22Rv1 (cell line): ENCODE measurements at regions not wholly inside any gene's neighbourhood (a gene's known extent, or its start where the extent isn't known, plus 50 kb on each side); places are given as distances from the start of the nearest gene placed in this dataset.

Experiments used
- H3K27ac ChIP-seq: fragments of 450-650 bp; 2 replicates; pipeline ENCODE4 v1.5.1; 2017
- ZFX ChIP-seq: fragments of 450-650 bp; IDR thresholded peaks from 2 replicates; pipeline ENCODE4 v1.6.1; 2017; ENCODE audit warnings: antibody characterized with exemption, borderline replicate concordance
- TF ChIP-seq, protein P1 (sequence below): fragments of 450-650 bp; IDR thresholded peaks from 2 replicates; pipeline ENCODE4 v1.5.1; 2017; ENCODE audit warnings: mild to moderate bottlenecking

DNA sequence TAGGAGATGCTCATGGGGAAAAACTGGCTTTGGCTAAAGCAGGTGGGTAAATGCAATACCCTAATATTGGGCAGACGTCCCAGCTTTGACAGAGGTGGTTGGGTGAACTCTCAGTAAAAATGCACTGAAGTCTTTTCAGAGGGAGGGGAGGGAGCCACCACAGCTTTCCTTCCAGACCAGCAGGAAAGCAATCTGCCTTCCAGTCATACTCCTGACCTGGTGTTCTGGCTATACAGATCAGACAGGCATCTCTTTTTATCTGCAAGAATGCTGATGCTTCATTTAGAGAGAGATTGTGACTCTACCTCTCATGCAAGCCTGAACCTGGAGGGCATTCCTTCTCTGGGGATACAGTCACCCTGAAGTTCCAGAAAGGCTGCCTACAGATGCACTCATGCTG, 52.6 kb upstream of the ICA1 start:
- H3K27ac ChIP-seq, result no peak overlapping the region
- no peak for TF ChIP-seq ZFX
- TF ChIP-seq, protein P1, sequence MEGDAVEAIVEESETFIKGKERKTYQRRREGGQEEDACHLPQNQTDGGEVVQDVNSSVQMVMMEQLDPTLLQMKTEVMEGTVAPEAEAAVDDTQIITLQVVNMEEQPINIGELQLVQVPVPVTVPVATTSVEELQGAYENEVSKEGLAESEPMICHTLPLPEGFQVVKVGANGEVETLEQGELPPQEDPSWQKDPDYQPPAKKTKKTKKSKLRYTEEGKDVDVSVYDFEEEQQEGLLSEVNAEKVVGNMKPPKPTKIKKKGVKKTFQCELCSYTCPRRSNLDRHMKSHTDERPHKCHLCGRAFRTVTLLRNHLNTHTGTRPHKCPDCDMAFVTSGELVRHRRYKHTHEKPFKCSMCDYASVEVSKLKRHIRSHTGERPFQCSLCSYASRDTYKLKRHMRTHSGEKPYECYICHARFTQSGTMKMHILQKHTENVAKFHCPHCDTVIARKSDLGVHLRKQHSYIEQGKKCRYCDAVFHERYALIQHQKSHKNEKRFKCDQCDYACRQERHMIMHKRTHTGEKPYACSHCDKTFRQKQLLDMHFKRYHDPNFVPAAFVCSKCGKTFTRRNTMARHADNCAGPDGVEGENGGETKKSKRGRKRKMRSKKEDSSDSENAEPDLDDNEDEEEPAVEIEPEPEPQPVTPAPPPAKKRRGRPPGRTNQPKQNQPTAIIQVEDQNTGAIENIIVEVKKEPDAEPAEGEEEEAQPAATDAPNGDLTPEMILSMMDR, result no peak

DNA sequence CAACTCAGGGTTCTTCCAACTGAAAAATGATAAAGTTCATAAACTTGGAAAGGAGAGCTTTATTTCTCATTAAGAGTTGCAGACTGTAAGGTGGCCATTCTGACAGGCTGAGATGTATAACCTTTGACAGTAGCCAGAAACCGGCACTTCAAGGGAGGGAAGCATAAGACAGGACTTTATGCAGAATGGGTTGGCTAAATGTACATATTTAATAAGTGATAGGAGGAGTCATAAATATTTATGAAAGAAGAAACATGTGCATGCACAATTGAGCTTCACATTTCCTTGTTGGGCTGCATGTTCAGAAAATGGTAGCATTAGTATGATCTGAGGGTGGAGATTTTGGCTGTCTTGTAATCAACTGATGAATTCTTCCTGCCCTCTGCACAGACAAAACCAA, 57.1 kb upstream of the ICA1 start:
- no peak for TF ChIP-seq ZFX
- TF ChIP-seq, protein P1, result no peak
- H3K27ac ChIP-seq, result no peak overlapping the region

DNA sequence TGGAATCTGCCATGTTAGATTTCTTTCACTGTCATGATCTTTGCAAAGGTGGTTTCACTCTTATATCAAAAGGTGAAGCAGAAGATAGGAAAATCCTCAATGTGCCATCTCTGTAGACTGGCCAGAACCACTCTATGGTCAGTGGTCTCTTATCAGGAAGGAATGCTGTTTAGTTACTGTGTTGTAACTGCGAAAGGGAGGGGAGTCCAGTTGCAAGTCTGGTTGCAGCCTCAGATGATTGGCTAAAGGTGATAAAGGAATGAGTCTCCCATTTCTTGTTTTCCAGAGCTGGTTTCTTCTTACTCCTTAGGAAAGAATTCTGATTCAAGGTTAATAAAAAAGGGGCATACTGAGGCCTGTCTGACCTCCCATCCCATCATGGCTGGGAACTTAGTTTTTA, 58.2 kb upstream of the ICA1 start:
- no peak overlapping the region for H3K27ac ChIP-seq
- TF ChIP-seq, protein P1, result no peak
- no peak for TF ChIP-seq ZFX

DNA sequence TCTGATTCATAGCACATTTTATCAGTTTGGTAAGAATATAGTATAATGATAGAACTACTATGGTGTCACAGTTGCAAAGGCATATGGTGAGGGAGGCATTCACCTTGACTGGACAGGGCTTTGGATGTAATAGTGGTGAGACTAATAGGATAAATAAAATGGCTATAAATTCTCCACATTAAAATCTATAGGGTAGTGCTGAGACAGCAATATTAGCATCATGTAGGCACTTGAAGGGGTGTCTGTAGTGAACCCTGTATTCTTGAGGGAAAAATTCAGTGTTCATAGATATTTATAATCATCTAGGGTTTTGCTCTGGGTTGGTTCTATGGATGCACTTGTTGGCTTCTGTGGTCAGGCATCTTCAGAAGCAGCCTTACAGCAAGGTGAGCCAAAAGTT, 59.3 kb upstream of the ICA1 start:
- TF ChIP-seq, protein P1, result no peak
- no peak for TF ChIP-seq ZFX
- H3K27ac ChIP-seq, result no peak overlapping the region

DNA sequence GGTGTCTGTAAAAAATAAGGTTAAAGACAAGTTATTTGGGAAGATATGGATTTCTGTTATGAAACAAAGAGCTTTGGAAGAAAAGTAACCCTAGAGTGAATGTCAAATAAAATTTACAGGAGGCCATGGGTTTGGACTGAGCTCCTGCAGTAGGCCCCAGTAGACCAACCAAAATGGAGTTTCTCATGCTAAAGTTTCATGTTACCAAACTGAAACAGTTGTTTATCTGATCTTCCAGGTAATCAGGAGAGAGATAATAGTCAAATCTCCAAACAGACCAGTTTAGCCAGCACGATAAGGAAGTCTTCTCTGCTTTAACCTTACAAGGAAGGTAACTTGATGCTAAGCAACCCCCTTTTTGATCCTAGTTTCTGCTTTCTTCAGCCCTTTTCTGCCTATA, 60.7 kb upstream of the ICA1 start:
- no peak overlapping the region for H3K27ac ChIP-seq
- TF ChIP-seq, protein P1, result no peak
- no peak for TF ChIP-seq ZFX

DNA sequence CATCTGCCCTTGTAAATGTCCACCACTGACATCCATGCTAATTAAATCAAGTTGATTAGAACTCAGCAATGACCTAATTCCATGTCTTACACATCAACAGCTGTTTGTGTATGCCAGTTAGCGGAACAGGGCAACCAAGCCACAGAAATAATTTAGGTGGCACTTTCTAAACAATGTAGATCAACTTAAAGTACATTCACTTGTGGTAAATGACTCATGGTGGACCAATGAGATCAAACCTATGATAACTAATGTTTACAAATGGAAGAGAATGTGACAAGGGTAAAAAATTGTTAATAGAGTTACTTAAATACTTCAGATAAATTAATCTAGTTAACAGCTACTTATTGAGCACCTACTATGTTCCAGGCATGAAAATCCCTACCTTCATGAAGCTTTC, 63.1 kb upstream of the ICA1 start:
- H3K27ac ChIP-seq, result no peak overlapping the region
- TF ChIP-seq ZFX, result no peak
- TF ChIP-seq, protein P1, result no peak

DNA sequence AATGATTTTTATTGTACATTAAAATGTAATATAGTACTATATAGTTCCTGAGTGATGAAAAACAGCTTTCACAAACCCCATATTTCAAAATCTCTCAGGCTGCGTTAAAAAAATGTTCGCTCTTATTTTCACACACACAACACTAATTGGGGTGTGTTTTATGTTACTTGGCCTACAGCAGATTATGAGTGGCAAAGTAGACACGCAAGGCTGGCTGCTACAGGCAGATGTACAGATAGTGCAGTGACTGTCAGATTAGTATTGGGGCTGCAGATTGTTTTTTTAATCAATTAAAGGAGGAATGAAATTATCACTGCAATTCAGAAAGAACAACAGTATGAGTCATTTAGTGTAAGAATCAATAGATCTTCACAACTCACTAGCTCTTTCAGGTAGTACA, 65.2 kb upstream of the ICA1 start:
- TF ChIP-seq ZFX, result no peak
- TF ChIP-seq, protein P1, result no peak
- H3K27ac ChIP-seq, result no peak overlapping the region
